H1 (cell line): ENCODE measurements at regions not wholly inside any gene's neighbourhood (a gene's known extent, or its start where the extent isn't known, plus 50 kb on each side); places are given as distances from the start of the nearest gene placed in this dataset.

ENCODE experiments used
- CTCF ChIA-PET: fragments of 300-600 bp; sonication (Branson Sonifier 250); formaldehyde crosslinking; loops from one replicate; lab custom pipeline; 2021; ENCODE audit not compliant: partially characterized antibody; lab: Charles Lee
- POLR2A ChIA-PET: fragments of 300-600 bp; sonication (Branson Sonifier 250); formaldehyde crosslinking; loops from one replicate; lab custom pipeline; 2021; ENCODE audit warnings: inconsistent platforms; ENCODE audit not compliant: partially characterized antibody; lab: Charles Lee
- DNase-seq, 2 experiments: peaks; one replicate each; pipeline versions ENCODE4 v3.0.0 to v3.0.0-alpha.2; 2010 to 2022; ENCODE audit warnings: low spot score in 2 of 2, low read depth in 1 of 2, mixed read lengths in 1 of 2
- FAIRE-seq: peaks from 2 replicates; lab custom pipeline; 2011; peaks lifted over from hg19 to GRCh38; lab: Jason Lieb, UNC
- H2AFZ ChIP-seq: 2 replicates; pipeline ENCODE4 v1.8.1; 2012; ENCODE audit warnings: low read length, inconsistent platforms
- H2AK5ac ChIP-seq: 2 replicates; pipeline ENCODE4 v1.6.1; 2013; ENCODE audit warnings: low read depth, low read length
- H2BK120ac ChIP-seq: replicated peaks from 2 replicates; pipeline ENCODE3; 2013; ENCODE audit warnings: low read depth, low read length, inconsistent platforms
- H2BK12ac ChIP-seq: 2 replicates; pipeline ENCODE4 v1.6.1; 2013; ENCODE audit warnings: low read depth, low read length
- H2BK15ac ChIP-seq: 2 replicates; pipeline ENCODE4 v1.6.1; 2013; ENCODE audit warnings: low read length
- H2BK20ac ChIP-seq: 2 replicates; pipeline ENCODE4 v1.6.1; 2013; ENCODE audit warnings: low read length
- H2BK5ac ChIP-seq: 2 replicates; pipeline ENCODE4 v1.6.1; 2013; ENCODE audit warnings: low read depth, low read length
- H3K14ac ChIP-seq: 2 replicates; pipeline ENCODE4 v1.6.1; 2013; ENCODE audit warnings: inconsistent platforms; ENCODE audit not compliant: insufficient read length
- H3K18ac ChIP-seq: 2 replicates; pipeline ENCODE4 v1.6.1; 2013; ENCODE audit warnings: low read length; ENCODE audit errors: extremely low read depth
- H3K23ac ChIP-seq: 2 replicates; pipeline ENCODE4 v1.6.1; 2013; ENCODE audit warnings: inconsistent platforms; ENCODE audit not compliant: insufficient read length
- H3K23me2 ChIP-seq: 2 replicates; pipeline ENCODE4 v1.6.1; 2013; ENCODE audit warnings: low read depth, low read length
- H3K27ac ChIP-seq: 2 replicates; pipeline ENCODE4 v1.6.1; 2011; ENCODE audit warnings: low read depth, low read length, inconsistent platforms
- H3K27me3 ChIP-seq, 4 experiments: replicated peaks in 1 of 4; 1 replicate in 1 of 4; 2 replicates in 3 of 4; pipeline versions ENCODE4 v1.6.1 to v1.8.1; 2011 to 2013; ENCODE audit warnings: low read length in 3 of 4, mild to moderate bottlenecking in 3 of 4, inconsistent platforms in 2 of 4, mixed read lengths in 2 of 4, moderate library complexity in 1 of 4; ENCODE audit not compliant: control insufficient read depth in 3 of 4, insufficient read depth in 3 of 4; ENCODE audit errors: extremely low read depth in 1 of 4
- H3K36me3 ChIP-seq, 4 experiments: 2 replicates each; pipeline versions ENCODE4 v1.6.1 to v1.8.1; 2011 to 2013; ENCODE audit warnings: mild to moderate bottlenecking in 4 of 4, low read length in 3 of 4, moderate library complexity in 2 of 4, control low read depth in 1 of 4, inconsistent platforms in 1 of 4; ENCODE audit not compliant: insufficient read depth in 4 of 4, control insufficient read depth in 2 of 4
- H3K4ac ChIP-seq: replicated peaks from 2 replicates; pipeline ENCODE3; 2013; ENCODE audit warnings: low read length, low read depth, mixed read lengths, inconsistent platforms; ENCODE audit not compliant: insufficient read length
- H3K4me1 ChIP-seq, 4 experiments: replicated peaks in 1 of 4; 1 replicate in 1 of 4; 2 replicates in 3 of 4; pipeline versions ENCODE4 v1.6.1 to v1.8.1; 2011 to 2013; ENCODE audit warnings: low read length in 3 of 4, inconsistent platforms in 2 of 4, mixed read lengths in 1 of 4; ENCODE audit not compliant: insufficient read depth in 4 of 4, control insufficient read depth in 3 of 4
- H3K4me2 ChIP-seq, 2 experiments: 2 replicates each; pipeline versions ENCODE4 v1.6.1 to v1.8.1; 2011 to 2013; ENCODE audit warnings: low read depth in 2 of 2, low read length in 2 of 2, control low read depth in 1 of 2, inconsistent platforms in 1 of 2, mild to moderate bottlenecking in 1 of 2; ENCODE audit not compliant: insufficient read depth in 1 of 2
- H3K4me3 ChIP-seq, 4 experiments: fragments of 200-600, 300-600 bp in 1 of 4; sonication (generic), shearing (Covaris generic), sonication (Bioruptor Twin) in 1 of 4; 2 replicates each; pipeline versions ENCODE4 v1.5.1 to v1.8.1; 2011 to 2016; ENCODE audit warnings: low read length in 4 of 4, low read depth in 3 of 4, control low read depth in 2 of 4, inconsistent platforms in 2 of 4, mild to moderate bottlenecking in 2 of 4, mixed read lengths in 1 of 4, moderate library complexity in 1 of 4; ENCODE audit not compliant: insufficient read depth in 2 of 4; ENCODE audit errors: extremely low read depth in 1 of 4
- H3K56ac ChIP-seq: replicated peaks from 2 replicates; pipeline ENCODE3; 2013; ENCODE audit warnings: low read depth, mild to moderate bottlenecking, mixed read lengths, low read length, inconsistent platforms; ENCODE audit not compliant: insufficient read length
- H3K79me1 ChIP-seq: 2 replicates; pipeline ENCODE4 v1.6.1; 2013; ENCODE audit warnings: low read depth, low read length, control low read depth
- H3K79me2 ChIP-seq, 2 experiments: 2 replicates each; pipeline versions ENCODE4 v1.6.1 to v1.8.1; 2012 to 2013; ENCODE audit warnings: low read length in 2 of 2, mild to moderate bottlenecking in 2 of 2, inconsistent platforms in 1 of 2; ENCODE audit not compliant: insufficient read depth in 2 of 2, control insufficient read depth in 1 of 2
- H3K9ac ChIP-seq, 4 experiments: replicated peaks in 1 of 4; 1 replicate in 1 of 4; 2 replicates in 3 of 4; pipeline versions ENCODE4 v1.6.1 to v1.8.1; 2011 to 2013; ENCODE audit warnings: low read depth in 3 of 4, low read length in 3 of 4, control low read depth in 2 of 4, mild to moderate bottlenecking in 2 of 4, moderate library complexity in 2 of 4, inconsistent platforms in 1 of 4; ENCODE audit errors: extremely low read depth in 1 of 4
- H3K9me3 ChIP-seq, 2 experiments: 2 replicates each; pipeline versions ENCODE4 v1.6.1 to v1.8.1; 2012 to 2013; ENCODE audit warnings: mild to moderate bottlenecking in 2 of 2, moderate library complexity in 2 of 2, control low read depth in 1 of 2, inconsistent platforms in 1 of 2, low read depth in 1 of 2, low read length in 1 of 2, mixed read lengths in 1 of 2; ENCODE audit not compliant: insufficient read depth in 2 of 2
- H4K20me1 ChIP-seq, 2 experiments: replicated peaks in 1 of 2; 2 replicates each; pipeline versions ENCODE3 to v1.8.1; 2011 to 2013; ENCODE audit warnings: inconsistent platforms in 2 of 2, low read length in 2 of 2, mild to moderate bottlenecking in 1 of 2; ENCODE audit not compliant: insufficient read depth in 2 of 2, control insufficient read depth in 1 of 2
- H4K5ac ChIP-seq: 2 replicates; pipeline ENCODE4 v1.6.1; 2013; ENCODE audit warnings: low read length, low read depth, mixed read lengths, inconsistent platforms; ENCODE audit not compliant: insufficient read length
- H4K8ac ChIP-seq: 2 replicates; pipeline ENCODE4 v1.8.0; 2013; ENCODE audit warnings: mild to moderate bottlenecking, moderate library complexity, low read length, inconsistent platforms; ENCODE audit not compliant: insufficient read depth; ENCODE audit errors: extremely low read depth
- H4K91ac ChIP-seq: replicated peaks from 2 replicates; pipeline ENCODE3; 2013; ENCODE audit warnings: low read length, mixed read lengths, inconsistent platforms; ENCODE audit not compliant: insufficient read length
- KDM4A ChIP-seq: IDR thresholded peaks from one replicate; pipeline ENCODE4 v1.7.1; 2012; ENCODE audit warnings: low read depth, mild to moderate bottlenecking, moderate library complexity, low read length, inconsistent platforms; ENCODE audit not compliant: severe bottlenecking
- RNF2 ChIP-seq: fragments of 200-900, 300-1000 bp; sonication (generic); IDR thresholded peaks from 2 replicates; pipeline ENCODE4 v1.7.1; 2016; ENCODE audit warnings: borderline replicate concordance, low read depth, mild to moderate bottlenecking, antibody characterized with exemption, low read length; ENCODE audit not compliant: poor library complexity, severe bottlenecking; ENCODE audit errors: missing control alignments
- WGBS, 2 experiments: shearing (Covaris generic) in 1 of 2; methylation state at CpG; one replicate each; pipeline versions ENCODE4 v1.1.6 to v1.1.7; 2013 to 2015; ENCODE audit warnings: low lambda C conversion rate in 2 of 2, mixed read lengths in 2 of 2, inconsistent platforms in 1 of 2, low coverage in 1 of 2, missing lambda C conversion rate in 1 of 2; ENCODE audit not compliant: insufficient replicate concordance in 2 of 2, insufficient coverage in 1 of 2, insufficient read length in 1 of 2; ENCODE audit errors: extremely low coverage in 1 of 2, missing lambda C conversion rate in 1 of 2; 5-methylcytosine and 5-hydroxymethylcytosine counted together

DNA sequence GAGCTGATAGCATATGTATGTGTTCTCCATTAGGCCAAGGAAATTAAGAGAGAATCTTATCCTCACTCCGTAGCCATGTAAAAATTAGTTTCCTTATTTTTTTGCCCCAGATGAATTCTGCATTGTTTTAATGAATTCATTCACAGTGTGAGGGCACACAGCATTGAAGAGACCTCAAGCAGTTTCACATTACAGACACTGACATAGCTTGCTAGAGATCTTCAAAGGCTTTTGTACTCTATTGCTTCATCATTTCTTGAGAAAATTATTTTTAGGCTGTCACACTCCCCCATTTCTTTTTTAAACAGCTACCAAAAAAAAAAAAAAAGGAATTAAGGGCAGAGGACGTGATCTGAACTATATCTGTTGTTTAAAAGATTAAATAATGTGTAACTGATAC lies 251.1 kb downstream of the BCAT1 start:
- H2AFZ ChIP-seq = no peak overlapping the region
- WGBS, 2 experiments = 53% methylated on average over 2 of the region's 2 CpGs; no CpG with 5 or more reads in 1 of the 2 experiments
- POLR2A ChIA-PET = no interaction called here
- H3K27me3 ChIP-seq = no peaks in the 10 kb centered on the region
- H3K79me1 ChIP-seq = no peaks in the 10 kb centered on the region
- H3K14ac ChIP-seq = no peak overlapping the region
- H3K9ac ChIP-seq = no peak overlapping the region
- H3K18ac ChIP-seq = no peak overlapping the region
- CTCF ChIA-PET = interaction anchor here (0.5 to 1.6 kb wide), 4 partner anchors 13 to 81 kb away, joined by 3 to 4 read pairs (median 3); no protein-coding TSS in a partner anchor
- H3K4me2 ChIP-seq = no peak overlapping the region
- H4K91ac ChIP-seq = no peak overlapping the region
- H3K27ac ChIP-seq = no peak overlapping the region
- H4K8ac ChIP-seq = no peak overlapping the region
- H4K20me1 ChIP-seq = no peaks in the 10 kb centered on the region
- H3K23me2 ChIP-seq = no peaks in the 10 kb centered on the region
- no peak overlapping the region for H2BK20ac ChIP-seq
- H3K79me2 ChIP-seq = no peaks in the 10 kb centered on the region
- H3K4me1 ChIP-seq = no peaks in the 10 kb centered on the region
- H2BK15ac ChIP-seq = no peak overlapping the region
- no peak for FAIRE-seq
- no peaks in the 10 kb centered on the region for H3K36me3 ChIP-seq
- H3K56ac ChIP-seq = no peak overlapping the region
- H4K5ac ChIP-seq = no peak overlapping the region
- H2BK120ac ChIP-seq = no peak overlapping the region
- no peak overlapping the region for H2BK5ac ChIP-seq
- no peak overlapping the region for H2BK12ac ChIP-seq
- no peak overlapping the region for H2AK5ac ChIP-seq
- DNase-seq = no peak
- H3K4ac ChIP-seq = no peak overlapping the region
- no peaks in the 10 kb centered on the region; a peak in 1 of 4 replicates for H3K9me3 ChIP-seq
- no peak overlapping the region for H3K4me3 ChIP-seq
- no peak overlapping the region for H3K23ac ChIP-seq
- TF ChIP-seq RNF2 (no peak), KDM4A (no peak)
